RWPE1 (cell line): ENCODE measurements at regions not wholly inside any gene's neighbourhood (a gene's known extent, or its start where the extent isn't known, plus 50 kb on each side); places are given as distances from the start of the nearest gene placed in this dataset.

Experiments used
- CTCF ChIA-PET: fragments of 350-600 bp; sonication (Branson Sonifier 250); formaldehyde crosslinking; extraction: SDS; loops from one replicate; lab custom pipeline; 2021; lab: Yijun Ruan, JAX
- POLR2A ChIA-PET: fragments of 400-600 bp; formaldehyde crosslinking; extraction: SDS; loops from one replicate; lab custom pipeline; 2020; ENCODE audit warnings: antibody characterized with exemption; ENCODE audit not compliant: low non-redundant PET; lab: Yijun Ruan, JAX
- DNase-seq: peaks from one replicate; pipeline ENCODE4 v3.0.0; 2012; ENCODE audit warnings: low spot score
- H3K27ac ChIP-seq: fragments of 450-650 bp; 2 replicates; pipeline ENCODE4 v1.5.1; 2017
- CTCF ChIP-seq: fragments of 450-650 bp; conservative IDR thresholded peaks from 2 replicates; pipeline ENCODE4 v1.5.1; 2017; ENCODE audit warnings: low read depth, mild to moderate bottlenecking

- no peak for DNase-seq
- CTCF ChIA-PET: interaction anchor here (0.6 kb wide), 1 partner anchor 220 kb away, joined by 4 read pairs; no protein-coding TSS in a partner anchor
- no peak for TF ChIP-seq CTCF
- H3K27ac ChIP-seq: no peak overlapping the region
- POLR2A ChIA-PET: no interaction called here
Measured at GRCh38 chr1:186609183-186609582, 71.0 kb downstream of the PTGS2 start.

GRCh38 chr1:186605762-186606350 is 74.4 kb downstream of the PTGS2 start:
- H3K27ac ChIP-seq: no peak overlapping the region
- DNase-seq: peak; percentile 35
- CTCF ChIA-PET: interaction anchor here (0.5 to 2.9 kb wide), 19 partner anchors 10 to 1366 kb away, joined by 3 to 24 read pairs (median 4); partner anchors contain the start of gene PTGS2
- POLR2A ChIA-PET: no interaction called here
- peak; percentile 72 for TF ChIP-seq CTCF

GRCh38 chr1:186595969-186596368 is 84.3 kb downstream of the PTGS2 start:
- CTCF ChIA-PET: no interaction called here
- DNase-seq: no peak
- H3K27ac ChIP-seq: no peak overlapping the region
- POLR2A ChIA-PET: no interaction called here
- no peak for TF ChIP-seq CTCF

GRCh38 chr1:186578325-186579016 is 101.8 kb downstream of the PTGS2 start:
- no peak for TF ChIP-seq CTCF
- H3K27ac ChIP-seq: no peak overlapping the region
- no peak for DNase-seq
- ChIA-PET POLR2A (no interaction called here), CTCF (no interaction called here)

- DNase-seq: no peak
- ChIA-PET CTCF (no interaction called here), POLR2A (no interaction called here)
- no peak for TF ChIP-seq CTCF
- H3K27ac ChIP-seq: no peak overlapping the region
Measured at GRCh38 chr1:186577633-186578032, 102.6 kb downstream of the PTGS2 start.

- H3K27ac ChIP-seq: no peak overlapping the region
- DNase-seq: no peak
- ChIA-PET POLR2A (no interaction called here), CTCF (interaction anchor here (0.5 kb wide), 2 partner anchors 57 to 91 kb away, joined by 3 to 7 read pairs; no protein-coding TSS in a partner anchor)
- TF ChIP-seq CTCF: no peak
Measured at GRCh38 chr1:186577216-186577615, 103.0 kb downstream of the PTGS2 start.
